ENCODE measurements at regions not wholly inside any gene's neighbourhood (a gene's known extent, or its start where the extent isn't known, plus 50 kb on each side); places are given as distances from the start of the nearest gene placed in this dataset.
A peak's percentile ranks its signal among the peaks of the same experiment; 100 is the strongest.
"Not testable (repeated sequence)": the region's sequence is repeated elsewhere in the genome, so short reads cannot be mapped to it uniquely, and the experiment has no call there.

DNA sequence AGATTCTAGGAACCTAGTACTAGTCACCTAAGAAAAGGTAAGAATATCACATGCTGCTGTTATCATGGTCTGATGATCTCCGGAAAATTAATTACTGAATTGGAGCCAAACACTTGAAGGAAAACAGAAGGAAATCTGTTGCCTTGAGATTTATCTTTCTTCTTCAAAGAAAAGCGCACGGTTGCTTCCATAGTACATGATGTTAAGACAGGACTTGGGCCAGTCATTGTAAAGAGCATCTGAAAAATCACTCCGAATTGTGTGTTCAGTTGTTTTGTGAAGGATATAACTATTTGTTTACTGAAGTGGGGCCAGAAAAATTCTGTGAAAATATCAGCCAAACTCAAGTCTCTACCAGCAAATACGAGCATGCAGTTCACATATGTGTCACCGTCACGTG is 134.9 kb upstream of the FOXN3 start:
- intact Hi-C loops (cut with DNase I), result no loop called here
- no peak for DNase-seq (ENCODE audit: low spot score)
- ATAC-seq, result no peak

DNA sequence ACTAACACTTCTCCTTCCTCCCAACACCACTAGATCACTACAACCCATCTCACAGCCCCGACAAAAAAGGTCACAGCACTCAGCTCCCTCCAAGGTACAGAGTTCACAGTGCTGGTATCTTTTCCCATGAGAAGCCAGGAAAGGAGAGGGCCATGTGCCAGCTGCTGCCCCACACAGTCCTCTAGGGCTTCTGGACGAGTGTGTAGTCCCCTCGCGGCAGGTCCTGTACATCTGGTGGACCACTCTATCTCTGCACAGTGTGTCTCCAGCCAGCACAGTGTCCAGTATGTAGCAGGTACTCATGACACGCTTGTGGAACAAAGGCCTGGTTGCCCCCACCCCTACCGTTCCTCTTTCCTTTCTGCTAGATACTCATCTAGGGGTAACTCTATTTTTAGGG is 134.4 kb upstream of the FOXN3 start:
- intact Hi-C loops (cut with DNase I), result no loop called here
- ATAC-seq, result no peak

DNA sequence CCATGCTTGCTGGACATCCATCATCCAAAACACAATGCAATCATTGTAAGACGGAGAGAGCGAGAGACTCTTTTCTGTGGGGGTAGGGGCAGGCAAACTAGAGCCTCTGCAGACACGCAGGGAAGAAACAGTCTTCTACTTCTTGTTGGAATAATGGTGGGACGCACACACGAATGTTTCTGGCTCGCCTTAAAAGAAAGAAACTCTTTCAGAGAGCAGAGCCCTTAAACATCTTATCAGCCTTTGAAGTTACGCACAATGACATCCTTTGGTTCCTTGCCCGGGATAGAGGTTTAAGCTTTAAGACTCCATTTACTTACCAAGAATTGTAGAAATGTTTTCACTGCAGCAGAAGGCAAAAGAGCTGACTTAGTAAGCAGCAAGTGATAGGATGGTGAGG is 133.8 kb upstream of the FOXN3 start:
- ATAC-seq (no peak), DNase-seq (ENCODE audit: low spot score) (no peak)
- intact Hi-C loops (cut with DNase I), result no loop called here

More for the DNA sequence above, 134.4 kb upstream of the FOXN3 start:
- DNase-seq (ENCODE audit: low spot score), result no peak

DNA sequence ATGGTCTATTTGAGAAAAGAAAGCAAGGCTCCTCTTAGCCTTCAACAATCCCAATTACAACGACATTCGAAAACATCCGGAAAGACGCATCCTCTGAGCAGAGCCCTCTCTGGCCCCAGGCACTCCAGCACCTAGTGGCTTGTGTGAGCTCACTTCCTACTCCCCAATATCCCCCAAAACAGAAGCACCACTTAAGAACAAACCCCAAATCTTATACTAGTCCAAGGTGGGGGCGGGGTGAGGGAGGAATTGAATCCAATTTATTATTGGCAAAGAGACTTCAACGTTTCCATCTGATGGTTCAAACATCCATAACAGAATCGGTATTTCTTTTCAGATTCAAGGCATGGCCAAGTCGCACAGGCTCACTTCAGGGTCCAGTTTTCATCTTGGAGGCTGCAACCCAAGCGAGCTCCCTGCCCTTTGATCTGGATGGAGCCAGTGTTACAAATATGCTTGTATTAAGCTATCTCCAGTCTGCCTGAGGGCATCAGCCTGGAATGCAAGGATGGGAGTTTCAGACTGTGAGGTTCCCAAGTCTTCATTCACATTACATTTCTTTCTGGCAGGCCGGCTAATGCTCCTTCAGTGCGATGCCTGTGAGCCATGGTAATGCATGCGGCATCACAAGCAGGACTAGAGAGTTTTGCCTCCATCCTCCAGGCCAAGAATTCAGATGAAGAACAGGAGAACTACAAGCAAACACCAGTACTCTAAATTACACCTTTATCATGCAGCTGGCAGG is 132.5 kb upstream of the FOXN3 start:
- DNase-seq (ENCODE audit: low spot score), result no peak

DNA sequence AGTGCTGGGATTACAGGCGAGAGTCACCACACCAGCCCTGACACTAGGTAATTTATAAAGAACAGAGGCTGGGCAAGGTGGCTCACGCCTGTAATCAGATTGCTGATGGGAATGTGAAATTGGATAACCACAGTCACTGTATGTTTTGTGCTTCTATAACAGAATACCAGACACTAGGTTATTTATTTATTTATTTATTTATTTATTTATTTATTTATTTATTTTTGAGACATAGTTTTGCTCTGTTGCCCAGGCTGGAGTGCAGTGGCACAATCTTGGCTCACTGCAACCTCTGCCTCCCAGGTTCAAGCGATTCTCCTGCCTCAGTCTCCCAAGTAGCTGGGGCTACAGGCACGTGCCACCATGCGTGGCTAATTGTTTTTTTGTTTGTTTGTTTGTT is 130.0 kb upstream of the FOXN3 start:
- ATAC-seq; intact Hi-C loops (cut with DNase I); DNase-seq (ENCODE audit: low spot score): not testable (repeated sequence)

More for the DNA sequence above, 132.5 kb upstream of the FOXN3 start:
- no peak for ATAC-seq
- intact Hi-C loops (cut with DNase I), result no loop called here

DNA sequence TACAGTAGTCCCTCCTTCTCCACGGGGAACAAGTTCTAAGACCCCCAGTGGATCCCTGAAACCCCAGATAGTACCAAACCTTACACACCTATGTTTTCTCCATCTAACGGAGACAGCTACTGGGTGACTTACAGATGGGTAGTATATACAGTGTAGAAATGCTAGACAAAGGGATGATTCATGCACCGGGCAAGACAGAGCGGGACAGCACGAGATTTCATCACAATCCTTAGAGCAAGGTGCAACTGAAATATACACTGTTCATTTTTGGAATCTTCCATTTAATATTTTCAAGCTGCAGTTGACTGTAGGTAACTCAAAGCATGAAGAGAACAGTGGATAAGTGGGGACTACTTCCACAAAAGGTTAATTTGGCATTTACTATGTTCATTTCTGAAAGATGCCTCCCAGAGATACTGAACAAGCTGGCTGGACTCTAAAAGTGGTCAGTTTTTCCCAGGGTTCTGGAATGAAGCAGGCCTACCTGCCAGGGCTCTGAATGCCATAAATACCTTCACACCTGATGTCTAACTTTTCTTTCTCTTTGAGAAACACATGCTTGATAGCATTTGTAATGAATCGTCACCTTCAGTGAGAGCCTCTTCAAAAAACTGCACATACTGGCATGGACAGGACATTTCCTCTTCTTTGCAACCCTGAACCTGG is 127.7 kb upstream of the FOXN3 start:
- intact Hi-C loops (cut with DNase I), result no loop called here
- ATAC-seq (no peak), DNase-seq (ENCODE audit: low spot score) (no peak)

DNA sequence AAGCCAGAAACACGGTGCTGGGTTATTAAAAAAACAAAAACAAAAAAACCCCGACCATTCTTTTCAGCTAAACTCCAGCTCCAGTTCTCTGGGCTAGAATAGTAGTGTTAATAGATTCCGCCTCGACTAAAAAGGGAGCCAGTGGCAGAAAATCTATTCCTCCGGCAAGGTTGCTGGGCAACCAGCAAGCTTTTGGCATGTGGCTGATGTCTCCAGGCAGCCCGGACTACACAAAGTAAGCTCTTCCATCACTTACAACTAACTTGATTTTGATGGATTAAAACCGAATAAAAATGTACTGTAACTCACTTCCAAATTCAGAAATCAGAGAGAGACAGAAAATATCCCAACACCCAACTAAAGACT is 126.4 kb upstream of the FOXN3 start:
- intact Hi-C loops (cut with DNase I), result no loop called here
- DNase-seq (ENCODE audit: low spot score), result no peak
- ATAC-seq, result peak; percentile 63

DNA sequence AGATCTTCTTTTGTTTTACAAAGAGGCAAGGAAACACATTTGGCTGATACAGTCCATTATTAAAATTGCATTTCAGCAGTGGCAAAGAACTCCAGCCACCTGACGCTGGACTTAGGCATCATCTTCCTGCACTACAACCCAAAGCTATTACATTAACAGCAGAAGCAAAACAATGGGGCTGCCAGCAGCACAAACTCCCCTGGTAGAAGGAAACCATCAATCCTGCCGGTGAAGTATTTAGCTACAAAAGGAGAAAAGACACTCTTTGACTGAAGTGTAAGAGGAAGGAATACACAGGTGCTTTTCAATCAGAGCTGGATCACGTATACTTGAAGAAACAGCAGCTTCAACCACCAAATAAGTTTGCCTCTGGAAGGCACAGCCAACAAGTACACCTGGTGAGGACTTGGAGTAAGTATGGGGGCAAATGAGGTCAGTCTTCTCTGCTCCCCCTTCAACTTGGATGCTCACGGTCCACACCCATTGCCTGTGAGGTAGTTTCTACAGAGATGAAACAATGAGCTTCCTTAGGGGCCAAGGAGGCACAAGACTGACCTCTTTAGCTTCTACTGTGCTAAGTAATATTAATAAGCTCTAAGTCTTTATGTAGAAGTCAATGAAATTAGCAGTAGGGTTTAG is 125.9 kb upstream of the FOXN3 start:
- no peak for ATAC-seq
- intact Hi-C loops (cut with DNase I), result no loop called here
- DNase-seq (ENCODE audit: low spot score), result no peak

DNA sequence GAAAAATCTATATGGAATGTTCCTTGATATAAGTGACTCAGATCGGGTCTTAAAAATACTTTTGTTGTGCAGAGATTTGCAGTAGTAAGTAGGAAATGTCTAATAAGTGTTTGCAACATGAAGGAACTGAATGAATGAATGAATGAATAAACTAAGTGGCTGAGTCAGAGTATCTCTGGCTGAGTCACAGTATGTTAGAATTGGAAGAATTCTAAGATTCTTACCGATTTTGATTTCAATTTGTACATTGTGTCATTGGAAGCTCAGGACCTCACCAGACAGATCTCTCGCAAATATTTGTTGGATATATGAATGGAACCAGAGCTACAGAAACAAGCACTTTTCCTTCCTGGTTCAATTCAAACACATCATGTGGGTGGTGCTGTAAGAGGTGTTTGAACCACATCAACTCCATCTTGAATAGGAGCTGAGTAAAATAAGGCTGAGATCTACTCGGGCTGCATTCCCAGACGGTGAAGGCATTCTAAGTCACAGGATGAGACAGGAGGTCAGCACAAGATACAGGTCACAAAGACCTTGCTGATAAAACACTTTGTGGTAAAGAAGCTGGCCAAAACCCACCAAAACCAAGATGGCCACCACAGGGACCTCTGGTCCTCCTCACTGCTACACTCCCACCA is 123.9 kb upstream of the FOXN3 start:
- DNase-seq (ENCODE audit: low spot score), result no peak
- no peak for ATAC-seq
- intact Hi-C loops (cut with DNase I), result no loop called here

DNA sequence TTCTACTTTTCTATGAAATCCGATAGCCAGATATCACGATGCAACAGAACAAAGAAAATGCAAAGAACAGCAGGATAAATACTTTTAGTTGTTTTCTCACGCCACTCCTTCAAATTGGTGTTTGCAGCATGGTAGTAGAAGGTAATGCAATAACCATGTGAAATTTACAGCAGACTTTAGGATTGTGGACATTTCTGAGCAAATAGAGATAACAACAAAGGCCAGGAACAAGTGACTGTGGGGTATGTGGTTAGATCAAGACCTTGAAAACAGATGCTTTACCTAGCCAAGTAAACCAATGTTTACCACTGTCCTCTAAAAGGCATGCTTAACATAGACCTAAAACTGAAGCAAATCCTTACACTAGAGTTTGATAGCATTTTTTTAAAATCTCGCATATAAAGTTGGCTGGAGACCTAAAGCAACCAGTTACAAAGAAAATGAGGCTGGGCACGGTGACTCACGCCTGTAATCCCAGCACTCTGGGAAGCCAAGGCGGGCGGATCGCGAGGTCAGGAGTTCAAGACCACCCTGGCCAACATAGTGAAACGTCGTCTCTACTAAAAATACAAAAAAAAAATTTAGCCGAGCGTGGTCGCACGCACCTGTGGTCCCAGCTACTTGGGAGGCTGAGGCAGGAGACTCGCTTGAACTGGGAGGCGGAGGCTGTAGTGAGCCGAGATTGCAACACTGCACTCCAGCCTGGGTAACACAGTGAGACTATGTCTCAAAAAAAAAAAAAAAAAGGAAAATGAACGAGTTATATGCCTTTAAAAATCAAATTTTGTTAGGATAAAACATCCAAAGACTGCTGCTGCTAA is 123.2 kb upstream of the FOXN3 start:
- intact Hi-C loops (cut with DNase I), result no loop called here
- DNase-seq (ENCODE audit: low spot score), result no peak
- ATAC-seq, result no peak

DNA sequence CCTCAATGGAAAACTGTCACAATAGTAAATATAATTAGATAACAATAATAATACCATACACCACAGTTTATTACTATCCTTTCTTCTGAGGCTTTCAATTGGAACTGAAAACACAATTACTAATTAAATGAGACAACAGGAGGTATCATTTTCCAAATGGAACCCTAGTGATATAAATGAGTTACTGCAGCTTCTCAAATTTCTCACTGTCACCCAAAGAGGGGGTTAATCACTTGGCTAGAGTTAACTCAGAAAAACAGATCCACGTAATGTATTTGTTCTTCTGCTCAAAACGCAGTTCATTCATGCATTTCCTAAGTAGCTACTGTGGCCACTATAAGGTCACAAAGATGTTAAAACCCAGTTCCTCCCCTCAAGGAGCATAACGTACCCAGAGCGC is 120.9 kb upstream of the FOXN3 start:
- no peak for DNase-seq (ENCODE audit: low spot score)
- no peak for ATAC-seq
- intact Hi-C loops (cut with DNase I), result no loop called here

DNA sequence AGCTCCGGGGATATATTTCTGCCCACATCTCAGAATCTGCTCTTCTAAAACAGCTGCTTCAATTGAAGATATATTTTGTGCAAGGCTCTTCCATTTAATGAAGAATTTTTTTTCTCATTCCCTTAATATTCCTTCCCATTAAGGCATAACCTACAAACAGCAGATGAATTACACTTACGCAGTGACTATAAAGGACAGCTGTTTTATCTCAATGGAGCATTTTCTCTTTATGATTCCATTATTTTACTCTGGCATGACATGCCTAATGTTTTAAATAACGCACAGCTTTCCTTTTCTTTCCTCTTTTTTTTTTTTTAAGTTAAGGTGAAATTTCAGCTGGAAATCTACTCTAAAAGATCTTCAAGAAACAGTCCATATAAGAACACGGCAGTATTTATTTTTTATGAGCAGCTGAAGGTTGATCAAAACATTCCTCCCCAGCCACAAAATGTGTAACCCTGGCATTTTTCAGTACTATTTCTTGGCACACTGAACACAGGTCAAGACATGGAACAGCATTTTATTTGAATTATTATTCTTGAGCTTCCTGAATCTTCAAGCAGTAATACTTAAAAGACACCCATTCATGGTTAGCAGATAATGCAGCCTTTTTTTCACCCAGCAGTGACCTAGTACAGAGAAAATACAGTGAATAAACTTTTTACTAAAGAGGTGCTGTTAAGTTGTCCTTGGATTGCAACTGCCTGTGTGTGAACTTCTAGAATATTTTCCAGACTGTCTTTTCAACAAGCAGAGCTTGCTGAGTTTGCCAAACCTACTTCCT is 118.1 kb upstream of the FOXN3 start:
- intact Hi-C loops (cut with DNase I), result no loop called here
- ATAC-seq (no peak), DNase-seq (ENCODE audit: low spot score) (no peak)

DNA sequence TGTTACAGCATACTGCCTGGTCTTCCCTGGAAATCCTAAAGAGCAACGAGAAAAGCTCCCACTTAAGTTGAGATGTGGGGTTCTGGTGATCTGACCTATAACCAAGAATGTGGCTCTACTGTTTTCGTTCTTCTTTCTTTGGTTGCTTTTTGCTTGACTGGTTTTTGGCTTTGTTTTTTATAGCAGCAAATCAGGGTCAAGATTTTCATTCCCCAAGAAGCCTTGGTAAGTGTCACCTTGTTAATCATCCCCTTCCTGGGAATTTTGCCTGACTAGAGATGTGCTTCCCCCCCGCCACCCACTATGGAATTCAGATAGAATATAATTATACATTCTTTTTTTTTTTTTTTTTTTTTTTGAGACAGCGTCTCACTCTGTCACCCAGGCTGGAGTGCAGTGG is 116.7 kb upstream of the FOXN3 start:
- DNase-seq (ENCODE audit: low spot score) (no peak), ATAC-seq (no peak)
- intact Hi-C loops (cut with DNase I), result no loop called here

DNA sequence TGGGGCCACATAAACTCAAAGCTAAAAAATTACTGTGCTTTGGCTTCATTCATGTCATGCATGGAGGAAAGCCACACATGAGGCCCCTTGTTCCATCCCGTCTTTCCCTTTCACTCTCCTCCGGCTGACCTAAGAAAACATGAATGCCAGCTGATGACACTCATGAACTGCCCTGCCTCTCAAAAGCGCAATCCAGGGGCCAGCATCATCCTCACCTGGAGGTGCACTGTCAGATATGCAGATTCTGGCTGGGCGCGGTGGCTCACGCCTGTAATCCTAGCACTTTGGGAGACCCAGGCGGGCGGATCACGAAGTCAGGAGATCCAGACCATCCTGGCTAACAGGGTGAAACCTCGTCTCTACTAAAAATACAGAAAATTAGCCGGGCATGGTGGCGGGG is 116.1 kb upstream of the FOXN3 start:
- no peak for DNase-seq (ENCODE audit: low spot score)
- intact Hi-C loops (cut with DNase I), result no loop called here
- no peak for ATAC-seq

DNA sequence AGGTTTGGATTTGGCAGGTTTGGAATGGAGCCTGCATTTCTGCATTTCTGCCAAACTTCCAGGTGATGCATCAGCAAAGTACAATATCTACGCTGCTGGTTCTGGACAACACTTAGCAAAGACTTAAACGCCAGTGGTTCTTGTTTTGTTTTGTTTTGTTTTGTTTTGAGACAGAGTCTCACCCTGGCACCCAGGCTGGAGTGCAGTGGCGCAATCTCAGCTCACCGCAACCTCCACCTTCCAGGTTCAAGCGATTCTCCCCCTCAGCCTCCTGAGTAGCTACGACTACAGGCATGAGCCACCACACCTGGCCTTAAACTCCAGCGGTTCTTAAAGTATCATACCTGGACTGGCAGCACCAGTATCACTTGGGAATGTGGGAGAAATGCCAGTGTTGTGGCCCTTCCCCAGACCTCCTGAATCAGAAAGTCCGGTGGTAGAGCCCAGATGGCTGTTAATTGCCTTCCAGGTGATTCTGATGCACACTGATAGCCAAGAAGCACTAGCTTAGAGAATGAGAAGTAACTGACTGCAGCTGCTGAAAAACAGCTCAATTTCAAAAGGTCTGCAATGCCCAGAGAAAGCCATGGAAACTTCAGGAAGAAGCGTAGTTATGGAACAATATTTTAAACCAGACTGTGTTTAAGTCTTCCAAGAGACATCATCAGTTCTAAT is 114.8 kb upstream of the FOXN3 start:
- DNase-seq (ENCODE audit: low spot score) (no peak), ATAC-seq (no peak)
- intact Hi-C loops (cut with DNase I), result no loop called here

DNA sequence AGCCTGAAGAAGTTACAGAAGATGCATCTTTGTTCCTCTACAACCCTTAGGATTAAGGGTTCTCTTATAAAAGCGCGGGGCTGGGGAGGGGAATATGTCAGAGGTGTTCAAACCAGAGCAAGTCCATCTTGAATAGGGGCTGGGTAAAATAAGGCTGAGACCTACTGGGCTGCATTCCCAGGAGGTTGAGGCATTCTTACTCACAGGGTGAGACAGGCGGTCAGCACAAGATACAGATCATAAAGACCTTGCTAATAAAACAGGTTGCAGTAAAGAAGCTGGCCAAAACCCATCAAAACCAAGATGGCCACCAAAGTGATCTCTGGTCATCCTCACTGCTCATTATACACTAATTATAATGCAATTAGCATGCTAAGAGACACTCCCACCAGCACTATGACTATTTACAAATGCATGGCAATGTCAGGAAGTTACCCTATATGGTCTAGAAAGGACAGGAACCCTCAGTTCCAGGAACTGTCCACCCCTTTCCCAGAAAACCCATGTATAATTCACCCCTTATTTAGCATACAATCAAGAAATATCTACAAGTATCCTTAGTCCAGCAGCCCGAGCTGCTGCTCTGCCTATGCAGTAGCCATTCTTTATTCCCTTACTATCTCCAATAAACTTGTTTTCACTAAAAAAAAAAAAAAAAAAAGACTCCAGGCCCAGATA is 108.1 kb upstream of the FOXN3 start:
- intact Hi-C loops (cut with DNase I), result no loop called here
- ATAC-seq (no peak), DNase-seq (ENCODE audit: low spot score) (no peak)

DNA sequence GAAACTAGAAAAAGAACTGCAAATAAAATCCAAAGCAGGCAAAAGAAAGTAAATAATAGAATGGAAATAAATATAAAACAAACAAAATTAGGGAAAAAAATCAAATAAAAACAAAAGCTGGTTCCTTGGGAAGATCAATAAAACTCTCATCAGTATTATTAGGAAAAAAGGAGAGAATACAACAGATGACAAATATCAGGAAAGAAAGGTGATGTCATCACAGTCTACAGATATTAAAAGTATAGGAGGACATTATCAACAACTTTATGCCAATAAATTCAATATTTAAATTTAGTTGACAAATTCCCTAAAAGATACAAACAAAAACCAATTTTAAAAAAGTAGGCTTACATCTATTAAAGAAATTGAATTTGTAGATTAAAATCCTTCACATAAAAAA is 107.4 kb upstream of the FOXN3 start:
- intact Hi-C loops (cut with DNase I), result no loop called here
- ATAC-seq, result no peak
- no peak for DNase-seq (ENCODE audit: low spot score)
